GM10248 (cell line): ENCODE measurements at regions not wholly inside any gene's neighbourhood (a gene's known extent, or its start where the extent isn't known, plus 50 kb on each side); places are given as distances from the start of the nearest gene placed in this dataset.

Experiments
- CTCF ChIA-PET: fragments of 300-600 bp; sonication (Branson Sonifier 250); formaldehyde crosslinking; extraction: SDS; loops from one replicate; lab custom pipeline; 2021; ENCODE audit warnings: antibody characterized with exemption; lab: Yijun Ruan, JAX
- POLR2A ChIA-PET: fragments of 350-650 bp; sonication (Branson Sonifier 250); formaldehyde crosslinking; extraction: SDS; loops from one replicate; lab custom pipeline; 2020; ENCODE audit warnings: antibody characterized with exemption; lab: Yijun Ruan, JAX
- DNase-seq: peaks from one replicate; pipeline ENCODE4 v3.0.0; 2012; ENCODE audit errors: extremely low spot score
- TF ChIP-seq, protein P1 (sequence below): IDR thresholded peaks from 2 replicates; pipeline ENCODE4 v1.5.1; 2012; ENCODE audit warnings: mild to moderate bottlenecking, low read depth; ENCODE audit errors: extremely low read depth, missing control alignments, control extremely low read depth

DNA sequence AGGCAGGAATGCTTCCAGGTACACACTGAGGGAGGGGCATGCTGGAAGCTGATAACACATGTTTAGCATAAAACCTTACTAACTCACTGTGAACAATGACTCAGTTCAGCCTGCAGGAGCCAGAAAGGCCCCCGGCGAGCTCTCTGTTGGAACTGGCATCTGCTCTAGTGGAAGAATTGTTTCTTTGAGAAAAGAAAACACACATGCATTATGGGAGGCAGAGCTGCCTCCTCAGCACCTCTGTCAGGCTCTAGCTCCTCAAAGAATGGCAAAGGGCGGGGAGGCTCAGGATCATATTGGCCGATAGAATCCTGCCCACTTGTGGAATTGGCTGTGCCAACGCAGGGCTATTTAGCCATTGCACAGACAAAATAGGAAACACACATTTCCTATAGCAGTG, 338.3 kb downstream of the CXCL12 start:
- ChIA-PET POLR2A (no interaction called here), CTCF (interaction anchor here (1.0 kb wide), 1 partner anchor 17 kb away, joined by 3 read pairs; no protein-coding TSS in a partner anchor)
- DNase-seq: no peak
- TF ChIP-seq, protein P1, sequence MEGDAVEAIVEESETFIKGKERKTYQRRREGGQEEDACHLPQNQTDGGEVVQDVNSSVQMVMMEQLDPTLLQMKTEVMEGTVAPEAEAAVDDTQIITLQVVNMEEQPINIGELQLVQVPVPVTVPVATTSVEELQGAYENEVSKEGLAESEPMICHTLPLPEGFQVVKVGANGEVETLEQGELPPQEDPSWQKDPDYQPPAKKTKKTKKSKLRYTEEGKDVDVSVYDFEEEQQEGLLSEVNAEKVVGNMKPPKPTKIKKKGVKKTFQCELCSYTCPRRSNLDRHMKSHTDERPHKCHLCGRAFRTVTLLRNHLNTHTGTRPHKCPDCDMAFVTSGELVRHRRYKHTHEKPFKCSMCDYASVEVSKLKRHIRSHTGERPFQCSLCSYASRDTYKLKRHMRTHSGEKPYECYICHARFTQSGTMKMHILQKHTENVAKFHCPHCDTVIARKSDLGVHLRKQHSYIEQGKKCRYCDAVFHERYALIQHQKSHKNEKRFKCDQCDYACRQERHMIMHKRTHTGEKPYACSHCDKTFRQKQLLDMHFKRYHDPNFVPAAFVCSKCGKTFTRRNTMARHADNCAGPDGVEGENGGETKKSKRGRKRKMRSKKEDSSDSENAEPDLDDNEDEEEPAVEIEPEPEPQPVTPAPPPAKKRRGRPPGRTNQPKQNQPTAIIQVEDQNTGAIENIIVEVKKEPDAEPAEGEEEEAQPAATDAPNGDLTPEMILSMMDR: no peak

- ChIA-PET POLR2A (no interaction called here), CTCF (interaction anchor here (1.2 kb wide), 1 partner anchor 21 kb away, joined by 3 read pairs; no protein-coding TSS in a partner anchor)
- DNase-seq: no peak
- TF ChIP-seq, protein P1: no peak
Measured at GRCh38 chr10:44045020-44045419, 339.9 kb downstream of the CXCL12 start.

- POLR2A ChIA-PET: no interaction called here
- TF ChIP-seq, protein P1: no peak
- CTCF ChIA-PET: no interaction called here
- DNase-seq: no peak
Measured at GRCh38 chr10:44044549-44044948, 340.3 kb downstream of the CXCL12 start.

DNA sequence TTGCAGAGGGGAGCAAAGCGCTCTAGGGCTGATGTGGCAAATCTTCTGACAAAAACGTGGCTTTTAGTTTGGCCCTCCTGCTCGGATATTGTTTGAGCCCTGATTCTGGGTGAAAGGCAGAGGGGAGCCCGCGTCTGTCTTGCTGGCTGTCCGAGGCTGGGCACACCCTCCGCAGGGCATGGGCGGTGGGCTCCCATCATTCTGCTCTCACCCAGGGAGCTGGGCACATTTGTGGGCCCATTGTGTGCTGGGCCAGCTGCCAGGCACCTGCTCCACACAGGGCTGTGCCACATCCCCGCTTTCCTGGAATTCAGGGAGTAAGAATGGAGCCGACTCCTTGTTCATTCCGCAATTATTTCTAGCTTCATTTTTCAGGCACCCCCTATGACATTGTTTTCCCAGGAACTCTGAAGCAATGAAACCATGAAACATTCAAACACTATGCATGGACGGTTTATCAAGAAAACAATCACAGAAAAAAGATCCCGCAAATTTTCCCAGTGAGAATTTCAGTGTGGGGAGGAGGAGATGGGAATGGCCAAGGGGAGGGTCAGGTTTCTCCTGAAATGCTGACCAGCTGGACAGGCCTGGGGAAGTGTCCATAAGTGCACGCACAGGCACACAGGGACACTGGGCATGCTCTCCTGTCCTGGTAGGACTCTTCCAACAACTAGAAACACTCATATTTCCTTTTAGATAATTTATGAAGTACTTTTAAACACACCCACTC, 341.1 kb downstream of the CXCL12 start:
- no peak for DNase-seq
- POLR2A ChIA-PET: no interaction called here
- CTCF ChIA-PET: no interaction called here
- TF ChIP-seq, protein P1: no peak

- TF ChIP-seq, protein P1: no peak
- POLR2A ChIA-PET: no interaction called here
- CTCF ChIA-PET: no interaction called here
- no peak for DNase-seq
Measured at GRCh38 chr10:44042926-44043602, 341.8 kb downstream of the CXCL12 start.

DNA sequence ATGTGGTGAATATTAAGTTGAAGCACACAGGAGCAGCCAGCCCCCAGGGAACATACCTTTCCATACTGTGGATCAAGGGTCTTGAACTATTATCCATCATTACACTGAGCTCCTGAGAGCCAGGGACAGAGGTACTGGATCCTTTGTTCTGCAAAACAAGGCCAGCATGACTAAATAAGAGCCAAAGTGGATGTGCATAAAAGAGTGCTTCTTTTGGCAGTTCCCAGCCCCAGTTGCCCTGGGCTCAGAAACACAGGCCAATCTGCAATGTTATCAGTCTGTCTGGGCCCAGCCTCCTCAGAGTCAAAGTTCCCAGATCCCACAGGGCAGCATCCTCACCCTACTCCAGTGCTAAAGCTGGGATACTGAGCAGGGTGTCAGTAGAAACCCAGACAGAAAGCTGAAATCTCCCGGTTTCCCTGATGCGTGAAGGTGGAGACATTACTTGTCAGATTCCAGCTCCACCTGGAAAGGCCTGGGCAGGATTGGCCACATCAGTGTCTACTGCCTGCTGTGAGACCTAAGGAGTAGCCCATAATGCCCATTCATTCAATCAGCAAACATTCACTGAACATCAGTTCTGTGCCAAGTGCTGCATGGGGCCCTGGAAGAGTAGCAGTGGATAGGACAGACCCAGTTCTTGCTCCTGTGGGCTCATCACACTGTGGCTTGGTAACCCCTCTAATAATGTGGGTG, 342.7 kb downstream of the CXCL12 start:
- POLR2A ChIA-PET: no interaction called here
- TF ChIP-seq, protein P1: no peak
- CTCF ChIA-PET: no interaction called here
- no peak for DNase-seq
